Astrocyte (in vitro differentiated cells and primary cell): ENCODE measurements at regions not wholly inside any gene's neighbourhood (a gene's known extent, or its start where the extent isn't known, plus 50 kb on each side); places are given as distances from the start of the nearest gene placed in this dataset.

Experiments used
- DNase-seq: peaks from one replicate; pipeline ENCODE4 v3.0.0-alpha.2; 2010; ENCODE audit warnings: low read depth
- FAIRE-seq: peaks from 2 replicates; lab custom pipeline; 2011; peaks lifted over from hg19 to GRCh38; lab: Jason Lieb, UNC
- H2AFZ ChIP-seq: 2 replicates; pipeline ENCODE4 v1.6.0; 2012; ENCODE audit warnings: low read depth, low read length, inconsistent platforms
- H3K27ac ChIP-seq: 2 replicates; pipeline ENCODE4 v1.5.1; 2011; ENCODE audit warnings: low read depth, low read length, inconsistent platforms
- H3K27me3 ChIP-seq: 2 replicates; pipeline ENCODE4 v1.6.0; 2011; ENCODE audit warnings: low read length, inconsistent platforms; ENCODE audit not compliant: insufficient read depth
- H3K36me3 ChIP-seq: 2 replicates; pipeline ENCODE4 v1.5.1; 2011; ENCODE audit warnings: low read length, inconsistent platforms; ENCODE audit not compliant: insufficient read depth
- H3K4me1 ChIP-seq: 2 replicates; pipeline ENCODE4 v1.5.1; 2011; ENCODE audit warnings: low read length, inconsistent platforms; ENCODE audit not compliant: insufficient read depth
- H3K4me2 ChIP-seq: 2 replicates; pipeline ENCODE4 v1.6.0; 2012; ENCODE audit warnings: low read length, inconsistent platforms
- H3K4me3 ChIP-seq: 2 replicates; pipeline ENCODE4 v1.5.1; 2011; ENCODE audit warnings: low read depth, mild to moderate bottlenecking, low read length, inconsistent platforms; ENCODE audit not compliant: insufficient read depth
- H3K79me2 ChIP-seq: 2 replicates; pipeline ENCODE4 v1.6.0; 2012; ENCODE audit warnings: mild to moderate bottlenecking, low read length, inconsistent platforms; ENCODE audit not compliant: insufficient read depth
- H3K9ac ChIP-seq: 2 replicates; pipeline ENCODE4 v1.6.0; 2012; ENCODE audit warnings: mild to moderate bottlenecking, low read length, inconsistent platforms
- H3K9me3 ChIP-seq: 2 replicates; pipeline ENCODE4 v1.5.1; 2012; ENCODE audit warnings: low read depth, mild to moderate bottlenecking, low read length, inconsistent platforms; ENCODE audit not compliant: insufficient read depth
- H4K20me1 ChIP-seq: 2 replicates; pipeline ENCODE4 v1.6.0; 2012; ENCODE audit warnings: low read length, inconsistent platforms; ENCODE audit not compliant: insufficient read depth
- H3K27ac Mint-ChIP-seq: one replicate; pipeline ENCODE4 v1.8.0; 2021; ENCODE audit warnings: mild to moderate bottlenecking, mixed read lengths; ENCODE audit not compliant: unreplicated experiment
- H3K27me3 Mint-ChIP-seq: one replicate; pipeline ENCODE4 v1.8.0; 2021; ENCODE audit warnings: low read depth, mixed read lengths; ENCODE audit not compliant: unreplicated experiment
- H3K36me3 Mint-ChIP-seq: one replicate; pipeline ENCODE4 v1.8.0; 2021; ENCODE audit warnings: low read depth, mixed read lengths; ENCODE audit not compliant: unreplicated experiment
- H3K4me1 Mint-ChIP-seq: one replicate; pipeline ENCODE4 v1.8.0; 2021; ENCODE audit warnings: low read depth, mixed read lengths; ENCODE audit not compliant: unreplicated experiment
- H3K4me3 Mint-ChIP-seq: one replicate; pipeline ENCODE4 v1.8.0; 2021; ENCODE audit warnings: mild to moderate bottlenecking, moderate library complexity, mixed read lengths; ENCODE audit not compliant: unreplicated experiment
- H3K9me3 Mint-ChIP-seq: one replicate; pipeline ENCODE4 v1.8.0; 2021; ENCODE audit warnings: mild to moderate bottlenecking, mixed read lengths; ENCODE audit not compliant: unreplicated experiment
- CTCF ChIP-seq: IDR thresholded peaks from 2 replicates; pipeline ENCODE4 v1.5.1; 2011; ENCODE audit warnings: low read depth, mild to moderate bottlenecking, inconsistent platforms, low read length, moderate library complexity; ENCODE audit not compliant: insufficient read depth
- EZH2 ChIP-seq: IDR thresholded peaks from 2 replicates; pipeline ENCODE4 v1.6.1; 2012; ENCODE audit warnings: mild to moderate bottlenecking, low read length, inconsistent platforms; ENCODE audit not compliant: insufficient read depth

GRCh38 chr11:79594834-79595233 is 154.0 kb upstream of the TENM4 start:
- no peak overlapping the region for H2AFZ ChIP-seq
- no peaks in the 10 kb centered on the region for H3K36me3 Mint-ChIP-seq
- no peak for FAIRE-seq

GRCh38 chr11:79592824-79593223 is 152.0 kb upstream of the TENM4 start:
- no peak for DNase-seq
- Histone ChIP-seq H3K4me2 (no peak overlapping the region), H3K4me1 (no peaks in the 10 kb centered on the region), H3K79me2 (no peaks in the 10 kb centered on the region), H3K27me3 (no peaks in the 10 kb centered on the region), H3K4me3 (no peak overlapping the region), H2AFZ (no peak overlapping the region), H3K9ac (no peak overlapping the region), H4K20me1 (no peaks in the 10 kb centered on the region), H3K9me3 (peaks cover 3% of the 10 kb centered on the region), H3K27ac (no peak overlapping the region), H3K36me3 (no peaks in the 10 kb centered on the region)
- no peaks in the 10 kb centered on the region for H3K36me3 Mint-ChIP-seq
- peaks cover 10% of the 10 kb centered on the region for H3K27me3 Mint-ChIP-seq
- peaks cover 5% of the 10 kb centered on the region for H3K9me3 Mint-ChIP-seq
- TF ChIP-seq EZH2 (no peak), CTCF (no peak)
- H3K4me3 Mint-ChIP-seq: no peak overlapping the region
- no peak for FAIRE-seq
- H3K27ac Mint-ChIP-seq: no peak overlapping the region
- peaks cover 9% of the 10 kb centered on the region for H3K4me1 Mint-ChIP-seq

More at GRCh38 chr11:79594834-79595233, 154.0 kb upstream of the TENM4 start:
- no peaks in the 10 kb centered on the region for H3K4me1 ChIP-seq
- no peak overlapping the region for H3K4me2 ChIP-seq
- peaks cover 3% of the 10 kb centered on the region for H3K9me3 ChIP-seq
- H3K4me3 ChIP-seq: no peak overlapping the region
- DNase-seq: no peak
- no peaks in the 10 kb centered on the region for H3K79me2 ChIP-seq
- no peak for TF ChIP-seq CTCF
- no peak for TF ChIP-seq EZH2
- no peak overlapping the region for H3K27ac ChIP-seq
- H3K9ac ChIP-seq: no peak overlapping the region
- H3K9me3 Mint-ChIP-seq: peaks cover 3% of the 10 kb centered on the region
- no peaks in the 10 kb centered on the region for H3K27me3 ChIP-seq
- no peak overlapping the region for H3K4me3 Mint-ChIP-seq
- no peaks in the 10 kb centered on the region for H3K36me3 ChIP-seq
- H4K20me1 ChIP-seq: no peaks in the 10 kb centered on the region
- no peak overlapping the region for H3K27ac Mint-ChIP-seq
- H3K27me3 Mint-ChIP-seq: peaks cover 6% of the 10 kb centered on the region
- peaks cover 9% of the 10 kb centered on the region for H3K4me1 Mint-ChIP-seq

- no peak for TF ChIP-seq CTCF
- TF ChIP-seq EZH2: no peak
Measured at GRCh38 chr11:79592406-79592805, 151.6 kb upstream of the TENM4 start.

More at GRCh38 chr11:79592406-79592805, 151.6 kb upstream of the TENM4 start:
- DNase-seq (no peak), FAIRE-seq (no peak)
- Mint-ChIP-seq H3K4me3 (no peak overlapping the region), H3K36me3 (no peaks in the 10 kb centered on the region), H3K27me3 (peaks cover 10% of the 10 kb centered on the region), H3K4me1 (peaks cover 9% of the 10 kb centered on the region), H3K9me3 (peaks cover 5% of the 10 kb centered on the region), H3K27ac (peak overlapping the region; percentile 90)
- H3K27ac ChIP-seq: no peak overlapping the region
- H3K4me2 ChIP-seq: no peak overlapping the region
- no peaks in the 10 kb centered on the region for H3K27me3 ChIP-seq
- no peak overlapping the region for H3K4me3 ChIP-seq
- no peaks in the 10 kb centered on the region for H3K4me1 ChIP-seq
- H4K20me1 ChIP-seq: no peaks in the 10 kb centered on the region
- no peaks in the 10 kb centered on the region for H3K36me3 ChIP-seq
- H2AFZ ChIP-seq: no peak overlapping the region
- H3K9me3 ChIP-seq: peaks cover 3% of the 10 kb centered on the region
- no peaks in the 10 kb centered on the region for H3K79me2 ChIP-seq
- no peak overlapping the region for H3K9ac ChIP-seq
